ENCODE measurements at regions not wholly inside any gene's neighbourhood (a gene's known extent, or its start where the extent isn't known, plus 50 kb on each side); places are given as distances from the start of the nearest gene placed in this dataset.

DNA sequence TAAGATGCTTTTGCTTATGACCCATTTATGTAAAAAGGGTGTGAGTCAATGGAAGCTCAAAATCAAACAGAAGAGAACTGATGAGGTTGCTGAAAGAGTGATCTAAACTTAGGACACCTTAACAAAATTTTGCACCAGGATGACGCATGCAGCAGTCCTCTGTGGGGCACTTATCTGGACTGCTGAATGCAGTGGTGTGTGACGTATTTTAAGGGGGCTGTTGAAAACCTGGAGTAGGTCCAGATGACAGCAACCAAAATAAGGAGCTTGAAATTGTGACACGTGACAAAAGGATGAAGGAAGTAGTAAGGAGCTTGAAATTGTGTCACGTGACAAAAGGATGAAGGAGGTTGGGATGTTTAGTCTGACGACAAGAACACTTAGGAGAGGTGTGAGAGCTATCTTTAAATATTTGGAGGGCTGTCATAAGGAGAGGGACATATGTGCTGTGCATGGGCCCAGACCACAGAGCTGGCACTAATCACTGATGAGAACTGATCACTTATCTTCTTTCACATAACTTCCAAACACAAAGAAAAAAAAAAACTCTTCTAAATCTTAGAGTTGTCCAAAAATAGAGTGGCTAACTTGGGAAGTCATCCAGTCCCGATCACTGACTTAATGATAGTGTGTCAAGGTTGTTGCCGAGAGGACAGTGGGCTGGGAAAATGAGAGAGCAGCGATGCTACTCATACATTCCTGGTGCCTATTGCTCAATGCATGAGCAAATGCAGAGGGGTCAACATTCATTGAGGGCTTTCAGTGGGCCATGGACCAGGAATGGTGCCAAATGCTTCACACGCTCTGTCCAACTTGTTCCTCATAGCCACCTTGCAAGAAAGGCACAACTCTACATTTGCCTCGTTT lies 264.2 kb upstream of the ZFHX3 start:
- TF ChIP-seq HDAC2 (IDR thresholded peaks at IDR 0.05; ENCODE audit: borderline replicate concordance in 1 of 2, low read depth in 2 of 2, low read length in 2 of 2) (no peak), EP300 (IDR thresholded peaks at IDR 0.05; ENCODE audit: borderline replicate concordance in 1 of 2, low read depth in 2 of 2, low read length in 2 of 2) (no peak), ASH2L (IDR thresholded peaks at IDR 0.05; ENCODE audit: low read length) (no peak)

All from H1 (cell line).